Fibroblast of skin of left quadriceps (primary cell): ENCODE measurements at regions not wholly inside any gene's neighbourhood (a gene's known extent, or its start where the extent isn't known, plus 50 kb on each side); places are given as distances from the start of the nearest gene placed in this dataset.
"Not testable (repeated sequence)": the region's sequence is repeated elsewhere in the genome, so short reads cannot be mapped to it uniquely, and the experiment has no call there.

Source experiments
- DNase-seq, 2 experiments: peaks; one replicate each; pipeline ENCODE4 v3.0.0-alpha.2; 2013; ENCODE audit warnings: low read depth in 2 of 2

- not testable (repeated sequence) for DNase-seq
These were observed 415.5 kb downstream of the FOXD4L4 start for GRCh38 chr9:66152406-66152805.

GRCh38 chr9:66153021-66153725 lies 416.2 kb downstream of the FOXD4L4 start:
- DNase-seq = peak; percentile 9 to 20

- DNase-seq = not testable (repeated sequence)
These were observed 417.2 kb downstream of the FOXD4L4 start for GRCh38 chr9:66153971-66154691.

- DNase-seq = not testable (repeated sequence)
These were observed 445.4 kb downstream of the FOXD4L4 start for GRCh38 chr9:66182316-66182715.

- not testable (repeated sequence) for DNase-seq
These were observed 446.7 kb downstream of the FOXD4L4 start for GRCh38 chr9:66183648-66184047.

- DNase-seq = not testable (repeated sequence)
These were observed 460.3 kb downstream of the FOXD4L4 start for GRCh38 chr9:66197199-66197598.

GRCh38 chr9:66198421-66198820 lies 461.5 kb downstream of the FOXD4L4 start:
- DNase-seq = not testable (repeated sequence)

GRCh38 chr9:66206617-66207016 lies 469.7 kb downstream of the FOXD4L4 start:
- DNase-seq = not testable (repeated sequence)

GRCh38 chr9:66207914-66208313 lies 471.0 kb downstream of the FOXD4L4 start:
- not testable (repeated sequence) for DNase-seq

- not testable (repeated sequence) for DNase-seq
These were observed 507.8 kb downstream of the FOXD4L4 start for GRCh38 chr9:66244763-66245162.

GRCh38 chr9:66245481-66245880 lies 508.5 kb downstream of the FOXD4L4 start:
- DNase-seq = not testable (repeated sequence)

- not testable (repeated sequence) for DNase-seq
These were observed 520.6 kb downstream of the FOXD4L4 start for GRCh38 chr9:66257581-66257980.

GRCh38 chr9:66261576-66261975 lies 524.6 kb downstream of the FOXD4L4 start:
- DNase-seq = not testable (repeated sequence)

- not testable (repeated sequence) for DNase-seq
These were observed 526.7 kb downstream of the FOXD4L4 start for GRCh38 chr9:66263621-66264020.

- not testable (repeated sequence) for DNase-seq
These were observed 527.8 kb downstream of the FOXD4L4 start for GRCh38 chr9:66264786-66265185.

- DNase-seq = not testable (repeated sequence)
These were observed 529.3 kb downstream of the FOXD4L4 start for GRCh38 chr9:66266202-66266601.

GRCh38 chr9:66266856-66267430 lies 530.0 kb downstream of the FOXD4L4 start:
- DNase-seq = not testable (repeated sequence)

GRCh38 chr9:66267684-66268083 lies 530.7 kb downstream of the FOXD4L4 start:
- DNase-seq = not testable (repeated sequence)

GRCh38 chr9:66269024-66269423 lies 532.1 kb downstream of the FOXD4L4 start:
- DNase-seq = not testable (repeated sequence)

- DNase-seq = not testable (repeated sequence)
These were observed 532.8 kb downstream of the FOXD4L4 start for GRCh38 chr9:66269783-66270182.

GRCh38 chr9:66278809-66279208 lies 541.9 kb downstream of the FOXD4L4 start:
- not testable (repeated sequence) for DNase-seq
